WERI-Rb-1 (cell line): ENCODE measurements at regions not wholly inside any gene's neighbourhood (a gene's known extent, or its start where the extent isn't known, plus 50 kb on each side); places are given as distances from the start of the nearest gene placed in this dataset.

Experiments used
- DNase-seq: peaks from one replicate; pipeline ENCODE4 v3.0.0-alpha.2; 2020
- H3K27ac ChIP-seq: fragments of 250-450 bp; sonication (Bioruptor Pico); 2 replicates; pipeline ENCODE4 v1.5.1; 2020; ENCODE audit warnings: mild to moderate bottlenecking, moderate library complexity
- H3K27me3 ChIP-seq: fragments of 250-450 bp; sonication (Bioruptor Pico); 2 replicates; pipeline ENCODE4 v1.5.1; 2021; ENCODE audit warnings: mild to moderate bottlenecking, low read depth, moderate library complexity; ENCODE audit not compliant: insufficient read depth, severe bottlenecking
- H3K36me3 ChIP-seq: fragments of 250-450 bp; sonication (Bioruptor Pico); 2 replicates; pipeline ENCODE4 v1.5.1; 2020; ENCODE audit warnings: mild to moderate bottlenecking, moderate library complexity
- H3K4me3 ChIP-seq: 2 replicates; pipeline ENCODE4 v1.5.1; 2011; ENCODE audit warnings: low read depth, mild to moderate bottlenecking, control low read depth, low read length
- H3K9me3 ChIP-seq: fragments of 250-450 bp; sonication (Bioruptor Pico); 2 replicates; pipeline ENCODE4 v1.5.1; 2021; ENCODE audit warnings: mild to moderate bottlenecking, moderate library complexity; ENCODE audit not compliant: severe bottlenecking
- TF ChIP-seq, protein P1 (sequence below): IDR thresholded peaks from 2 replicates; pipeline ENCODE4 v1.5.1; 2011; ENCODE audit warnings: low read depth, mild to moderate bottlenecking, control low read depth, inconsistent platforms, low read length

DNA sequence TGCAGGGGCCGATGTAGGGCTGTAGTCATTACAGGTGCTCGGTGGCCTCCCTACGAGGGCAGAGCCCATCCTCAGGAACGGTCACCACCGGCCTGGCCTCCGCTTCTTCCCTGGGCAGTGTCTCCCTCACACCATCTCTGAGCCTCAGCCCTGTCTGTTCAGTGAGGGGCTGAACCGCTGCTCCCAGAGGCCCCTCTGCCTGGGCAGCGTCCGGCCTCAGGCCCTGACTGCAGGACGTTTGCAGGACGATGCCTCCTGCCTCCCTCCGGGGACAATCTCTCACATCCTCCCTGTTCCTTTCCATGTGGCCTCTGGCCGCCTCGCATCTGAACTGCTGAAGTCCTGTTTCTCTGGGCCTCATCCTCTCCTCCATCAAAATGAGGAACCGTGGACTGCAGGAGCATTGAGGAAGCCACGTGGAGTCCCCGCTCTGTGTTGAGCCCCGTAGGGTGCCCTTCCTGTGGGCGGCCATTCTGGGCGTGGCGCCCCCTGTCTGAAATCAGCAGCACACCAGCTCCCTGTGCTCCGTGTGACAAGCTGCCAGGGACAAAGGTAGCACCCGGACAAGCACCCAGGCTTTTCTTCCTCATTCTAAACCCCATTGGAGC is 933.5 kb downstream of the BRD1 start:
- TF ChIP-seq, protein P1, sequence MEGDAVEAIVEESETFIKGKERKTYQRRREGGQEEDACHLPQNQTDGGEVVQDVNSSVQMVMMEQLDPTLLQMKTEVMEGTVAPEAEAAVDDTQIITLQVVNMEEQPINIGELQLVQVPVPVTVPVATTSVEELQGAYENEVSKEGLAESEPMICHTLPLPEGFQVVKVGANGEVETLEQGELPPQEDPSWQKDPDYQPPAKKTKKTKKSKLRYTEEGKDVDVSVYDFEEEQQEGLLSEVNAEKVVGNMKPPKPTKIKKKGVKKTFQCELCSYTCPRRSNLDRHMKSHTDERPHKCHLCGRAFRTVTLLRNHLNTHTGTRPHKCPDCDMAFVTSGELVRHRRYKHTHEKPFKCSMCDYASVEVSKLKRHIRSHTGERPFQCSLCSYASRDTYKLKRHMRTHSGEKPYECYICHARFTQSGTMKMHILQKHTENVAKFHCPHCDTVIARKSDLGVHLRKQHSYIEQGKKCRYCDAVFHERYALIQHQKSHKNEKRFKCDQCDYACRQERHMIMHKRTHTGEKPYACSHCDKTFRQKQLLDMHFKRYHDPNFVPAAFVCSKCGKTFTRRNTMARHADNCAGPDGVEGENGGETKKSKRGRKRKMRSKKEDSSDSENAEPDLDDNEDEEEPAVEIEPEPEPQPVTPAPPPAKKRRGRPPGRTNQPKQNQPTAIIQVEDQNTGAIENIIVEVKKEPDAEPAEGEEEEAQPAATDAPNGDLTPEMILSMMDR: peak; percentile 66
- no peaks in the 10 kb centered on the region for H3K9me3 ChIP-seq
- H3K36me3 ChIP-seq: no peaks in the 10 kb centered on the region
- no peak overlapping the region for H3K27ac ChIP-seq
- no peaks in the 10 kb centered on the region for H3K27me3 ChIP-seq
- DNase-seq: no peak
- no peak overlapping the region for H3K4me3 ChIP-seq

DNA sequence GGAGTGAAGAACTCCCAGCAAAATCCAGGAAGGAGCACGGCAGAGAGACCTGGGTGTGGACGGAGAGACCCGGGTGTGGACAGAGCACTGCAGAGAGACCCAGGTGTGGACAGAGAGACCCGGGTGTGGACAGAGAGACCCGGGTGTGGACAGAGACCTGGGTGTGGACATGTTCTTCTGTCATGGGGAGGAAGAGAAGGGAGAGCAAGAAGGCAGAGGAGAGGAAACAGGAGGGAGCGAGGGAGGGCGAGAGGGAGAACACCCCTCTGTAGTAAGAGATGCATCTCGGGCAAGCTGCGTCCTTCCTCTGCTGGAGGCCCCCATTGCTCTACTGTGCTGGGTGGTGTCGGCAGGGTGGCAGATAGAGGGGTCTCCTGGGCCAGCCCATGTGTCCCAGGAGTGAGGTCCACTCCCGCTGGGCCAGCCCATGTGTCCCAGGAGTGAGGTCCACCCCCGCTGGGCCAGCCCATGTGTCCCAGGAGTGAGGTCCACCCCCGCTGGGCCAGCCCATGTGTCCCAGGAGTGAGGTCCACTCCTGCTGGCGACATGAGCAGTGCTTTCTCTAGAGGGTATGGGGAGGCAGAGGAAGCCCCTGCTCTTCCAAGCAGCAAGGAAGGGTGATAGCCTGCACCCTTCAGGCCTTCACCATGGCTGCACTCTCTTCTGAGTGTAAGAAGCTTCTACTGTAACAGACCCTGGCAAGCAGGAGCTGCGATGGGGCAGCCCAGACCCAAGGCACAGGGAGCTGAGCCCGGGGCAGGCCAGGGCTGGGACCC is 934.2 kb downstream of the BRD1 start:
- H3K9me3 ChIP-seq: no peaks in the 10 kb centered on the region
- H3K36me3 ChIP-seq: no peaks in the 10 kb centered on the region
- H3K4me3 ChIP-seq: no peak overlapping the region
- H3K27me3 ChIP-seq: no peaks in the 10 kb centered on the region
- H3K27ac ChIP-seq: no peak overlapping the region
- no peak for DNase-seq
- TF ChIP-seq, protein P1: 0 out of 2 replicates have a peak, but pooled peaks have one; percentile 1

DNA sequence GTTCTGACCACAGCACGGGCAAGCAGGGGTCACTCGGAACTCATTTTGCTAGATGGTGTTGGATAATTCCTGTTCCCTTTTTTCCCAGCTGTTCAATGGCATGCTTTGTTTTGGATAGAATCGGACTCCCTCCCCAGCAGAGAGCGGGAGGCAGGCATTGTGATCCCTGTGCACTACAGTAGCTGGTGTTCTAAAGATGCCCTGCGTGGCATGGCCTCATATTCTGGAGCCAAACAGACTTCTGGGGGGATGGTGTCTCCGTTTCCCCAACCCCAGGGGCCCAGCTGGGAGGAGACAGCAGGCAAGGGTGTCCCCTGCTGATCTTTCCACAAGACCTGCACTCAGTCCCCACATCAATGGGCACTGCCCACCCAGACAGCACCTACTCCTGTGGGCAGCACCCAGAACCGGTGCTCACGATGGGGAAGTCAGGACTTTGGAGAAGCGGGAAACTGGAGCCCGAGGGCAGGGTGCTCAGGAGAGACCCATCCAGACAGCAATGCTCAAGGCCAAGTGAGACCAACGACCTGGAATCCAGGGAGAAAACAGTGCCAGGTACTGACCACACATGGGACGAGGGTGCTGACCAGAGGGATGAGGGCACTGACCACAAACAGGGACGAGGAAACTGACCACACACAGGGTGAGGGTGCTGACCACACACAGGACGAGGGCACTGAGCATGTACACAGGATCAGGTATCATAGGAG is 934.9 kb downstream of the BRD1 start:
- DNase-seq: no peak
- H3K36me3 ChIP-seq: no peaks in the 10 kb centered on the region
- H3K4me3 ChIP-seq: no peak overlapping the region
- no peaks in the 10 kb centered on the region for H3K27me3 ChIP-seq
- no peak overlapping the region for H3K27ac ChIP-seq
- no peaks in the 10 kb centered on the region for H3K9me3 ChIP-seq
- TF ChIP-seq, protein P1: no peak

DNA sequence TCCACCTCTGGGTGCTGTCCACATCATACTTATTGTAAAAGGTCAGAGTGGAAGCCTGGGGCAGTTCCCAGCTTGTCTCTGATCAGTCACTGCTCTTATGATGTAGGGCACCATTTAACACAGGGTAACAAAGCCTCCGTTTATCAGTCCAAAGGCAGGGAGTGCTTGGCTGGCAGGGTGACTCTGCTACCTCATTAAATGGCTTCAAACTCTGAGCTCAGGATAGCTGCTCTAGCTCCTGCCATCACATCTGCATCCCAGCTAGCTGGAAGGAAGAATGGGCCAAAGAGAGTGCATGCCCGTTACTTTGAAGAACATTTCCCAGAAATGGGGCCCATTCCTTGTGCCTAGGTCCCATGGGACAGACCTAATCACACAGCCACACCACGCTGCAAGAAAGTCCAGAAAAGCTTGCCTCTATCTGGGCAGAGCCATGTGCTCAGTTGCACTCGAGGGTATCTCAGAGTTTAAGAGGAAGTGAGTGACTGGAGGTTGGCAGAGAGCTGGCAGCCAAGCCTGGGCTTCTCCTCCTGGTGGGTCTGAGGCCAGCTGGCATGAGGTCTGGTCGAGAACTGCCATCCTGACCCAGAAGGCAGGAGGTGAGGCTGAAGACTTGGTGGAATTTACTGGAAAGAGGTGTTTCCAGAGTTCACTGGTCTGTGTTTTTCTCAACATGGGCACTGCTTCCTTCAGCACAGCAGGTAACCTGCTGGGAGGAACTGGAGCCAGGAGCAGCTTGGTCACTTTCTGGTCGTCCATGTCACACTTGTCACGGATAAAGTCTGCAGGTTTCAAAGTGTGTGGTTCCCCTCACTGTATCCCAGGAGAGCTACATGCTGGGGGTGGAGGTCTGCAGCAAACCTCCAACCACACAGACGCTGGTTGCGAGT is 935.7 kb downstream of the BRD1 start:
- no peak overlapping the region for H3K27ac ChIP-seq
- no peak for DNase-seq
- no peak overlapping the region for H3K4me3 ChIP-seq
- TF ChIP-seq, protein P1: no peak
- H3K27me3 ChIP-seq: no peaks in the 10 kb centered on the region
- H3K9me3 ChIP-seq: no peaks in the 10 kb centered on the region
- H3K36me3 ChIP-seq: no peaks in the 10 kb centered on the region

DNA sequence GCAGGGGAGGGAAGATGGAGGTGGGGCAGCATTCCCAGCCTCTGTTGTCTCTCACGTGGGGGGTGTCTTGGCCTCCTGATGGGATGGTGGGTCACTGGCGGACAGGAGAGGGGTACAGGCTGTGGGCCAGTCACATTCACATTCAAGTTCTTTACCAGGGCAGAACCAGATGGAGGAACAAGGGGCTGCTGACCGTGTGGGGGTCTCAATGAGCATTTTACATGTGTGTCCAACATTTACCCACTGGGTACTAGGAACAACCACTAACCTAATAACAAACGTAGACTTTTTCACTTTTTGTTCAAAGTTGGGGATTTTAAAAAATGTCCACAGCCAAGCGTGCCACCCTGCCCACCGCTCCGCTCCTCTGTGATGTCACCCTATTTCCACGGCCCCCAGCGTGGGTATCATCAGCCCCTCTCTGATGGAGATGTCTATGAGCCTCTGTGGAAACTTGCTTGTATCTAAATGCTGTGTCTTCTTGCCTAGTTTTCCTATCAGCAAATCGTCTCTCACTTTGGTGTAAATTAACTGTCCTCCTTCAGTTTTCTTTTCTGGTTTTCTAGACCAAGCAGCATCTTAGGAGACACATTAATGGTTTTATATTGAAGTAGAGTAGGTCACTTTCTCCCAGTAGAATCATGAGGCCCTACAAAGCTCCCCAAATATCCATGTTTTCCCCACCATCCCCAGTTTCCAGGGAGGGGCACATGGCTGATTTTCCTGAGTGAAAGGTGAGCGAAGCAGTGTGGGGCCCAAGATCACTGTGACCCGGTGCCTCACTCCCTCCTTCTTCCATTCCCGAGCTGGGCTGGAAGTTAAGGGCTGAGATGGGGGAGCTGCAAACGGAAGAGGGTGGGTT is 936.7 kb downstream of the BRD1 start:
- Histone ChIP-seq H3K36me3 (no peaks in the 10 kb centered on the region), H3K9me3 (no peaks in the 10 kb centered on the region), H3K4me3 (no peak overlapping the region), H3K27me3 (no peaks in the 10 kb centered on the region), H3K27ac (no peak overlapping the region)
- no peak for DNase-seq
- TF ChIP-seq, protein P1: no peak
